ENCODE measurements at regions not wholly inside any gene's neighbourhood (a gene's known extent, or its start where the extent isn't known, plus 50 kb on each side); places are given as distances from the start of the nearest gene placed in this dataset.

DNA sequence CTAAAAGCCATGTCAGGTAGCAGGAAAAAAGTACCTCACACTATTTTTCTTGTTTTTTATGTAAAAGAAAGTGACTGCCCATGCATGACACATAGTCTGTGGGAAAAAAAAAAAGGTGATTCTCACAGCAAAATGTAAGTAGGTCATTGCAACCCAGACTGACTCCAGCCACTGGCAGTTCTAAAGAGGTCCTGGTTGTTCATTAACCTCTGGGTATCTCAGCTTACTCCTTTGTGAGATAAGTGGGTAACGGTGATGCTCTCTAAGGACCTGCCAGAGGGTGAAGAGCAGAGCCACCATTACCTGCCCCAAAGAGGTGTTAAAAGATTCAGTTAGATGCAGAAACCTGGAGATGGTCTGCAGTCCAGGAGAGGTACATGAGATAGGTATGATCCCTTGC is 531.9 kb downstream of the GRIN2A start:
- DNase-seq (ENCODE audit: low spot score in 2 of 2): no peak
- H3K27ac ChIP-seq: no peak overlapping the region
- no peak for TF ChIP-seq POLR2AphosphoS5 (IDR thresholded peaks at IDR 0.05)
- TF ChIP-seq POLR2A (IDR thresholded peaks at IDR 0.05): no peak
- TF ChIP-seq, protein P1, sequence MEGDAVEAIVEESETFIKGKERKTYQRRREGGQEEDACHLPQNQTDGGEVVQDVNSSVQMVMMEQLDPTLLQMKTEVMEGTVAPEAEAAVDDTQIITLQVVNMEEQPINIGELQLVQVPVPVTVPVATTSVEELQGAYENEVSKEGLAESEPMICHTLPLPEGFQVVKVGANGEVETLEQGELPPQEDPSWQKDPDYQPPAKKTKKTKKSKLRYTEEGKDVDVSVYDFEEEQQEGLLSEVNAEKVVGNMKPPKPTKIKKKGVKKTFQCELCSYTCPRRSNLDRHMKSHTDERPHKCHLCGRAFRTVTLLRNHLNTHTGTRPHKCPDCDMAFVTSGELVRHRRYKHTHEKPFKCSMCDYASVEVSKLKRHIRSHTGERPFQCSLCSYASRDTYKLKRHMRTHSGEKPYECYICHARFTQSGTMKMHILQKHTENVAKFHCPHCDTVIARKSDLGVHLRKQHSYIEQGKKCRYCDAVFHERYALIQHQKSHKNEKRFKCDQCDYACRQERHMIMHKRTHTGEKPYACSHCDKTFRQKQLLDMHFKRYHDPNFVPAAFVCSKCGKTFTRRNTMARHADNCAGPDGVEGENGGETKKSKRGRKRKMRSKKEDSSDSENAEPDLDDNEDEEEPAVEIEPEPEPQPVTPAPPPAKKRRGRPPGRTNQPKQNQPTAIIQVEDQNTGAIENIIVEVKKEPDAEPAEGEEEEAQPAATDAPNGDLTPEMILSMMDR (IDR thresholded peaks at IDR 0.05): no peak
- H3K36me3 ChIP-seq: no peaks in the 10 kb centered on the region
- H3K27me3 ChIP-seq: peaks cover 0 to 3% of the 10 kb centered on the region in 2 donors
- no peaks in the 10 kb centered on the region for H3K9me3 ChIP-seq
- intact Hi-C loops (cut with DNase I; ENCODE audit: low total_unique reads): no loop called here
- H3K4me1 ChIP-seq: no peaks in the 10 kb centered on the region
- H3K4me3 ChIP-seq: no peak overlapping the region

DNA sequence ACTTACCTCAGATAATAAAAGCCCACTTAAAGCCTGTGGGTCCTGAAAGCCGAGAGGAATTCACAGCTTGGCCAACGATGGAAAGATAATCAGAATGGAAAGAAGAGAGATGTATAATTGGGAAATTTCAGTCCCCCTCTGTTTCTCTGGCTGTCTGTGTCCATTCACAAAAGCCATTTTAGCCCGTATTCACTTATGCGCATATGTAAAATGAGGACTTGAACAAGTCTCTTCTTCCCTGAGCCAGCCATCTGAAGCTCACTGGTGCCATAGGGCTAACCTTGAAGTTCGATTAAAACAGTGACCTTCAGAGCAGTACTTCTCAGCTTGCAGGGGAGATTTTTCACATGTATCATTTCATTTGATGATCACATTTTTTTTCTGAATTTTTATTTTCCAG is 527.2 kb downstream of the GRIN2A start:
- DNase-seq (ENCODE audit: low spot score in 2 of 2): no peak
- peaks cover 0 to 8% of the 10 kb centered on the region in 2 donors for H3K27me3 ChIP-seq
- intact Hi-C loops (cut with DNase I; ENCODE audit: low total_unique reads): no loop called here
- TF ChIP-seq, protein P1 (IDR thresholded peaks at IDR 0.05): no peak
- TF ChIP-seq POLR2AphosphoS5 (IDR thresholded peaks at IDR 0.05) (no peak), POLR2A (IDR thresholded peaks at IDR 0.05) (no peak)
- H3K4me1 ChIP-seq: no peaks in the 10 kb centered on the region
- H3K27ac ChIP-seq: no peak overlapping the region
- no peak overlapping the region for H3K4me3 ChIP-seq
- no peaks in the 10 kb centered on the region for H3K36me3 ChIP-seq
- no peaks in the 10 kb centered on the region for H3K9me3 ChIP-seq

DNA sequence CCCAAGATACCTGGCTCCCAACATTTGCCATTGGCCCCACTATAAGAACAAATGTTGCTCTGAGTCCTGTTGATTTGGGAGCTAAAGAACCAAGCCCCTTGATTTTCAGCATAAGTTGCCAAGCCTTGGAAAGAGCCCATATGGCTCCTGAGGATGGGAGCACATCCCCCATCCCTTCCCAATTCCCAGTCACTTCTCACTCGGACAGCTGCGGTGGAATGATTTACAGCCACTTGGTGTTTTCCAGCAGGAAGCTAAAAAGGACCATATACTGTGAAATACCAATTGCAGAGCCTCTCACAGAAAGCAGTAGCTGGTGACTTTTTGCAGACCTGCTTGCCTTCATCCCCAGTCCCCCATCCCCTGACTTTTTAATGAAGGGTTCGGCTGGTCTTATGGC is 524.6 kb downstream of the GRIN2A start:
- no peak for TF ChIP-seq POLR2A (IDR thresholded peaks at IDR 0.05)
- TF ChIP-seq POLR2AphosphoS5 (IDR thresholded peaks at IDR 0.05): no peak
- TF ChIP-seq, protein P1 (IDR thresholded peaks at IDR 0.05): no peak
- Histone ChIP-seq H3K9me3 (no peaks in the 10 kb centered on the region), H3K27ac (no peak overlapping the region), H3K4me1 (no peaks in the 10 kb centered on the region), H3K36me3 (no peaks in the 10 kb centered on the region), H3K27me3 (peaks cover 0 to 8% of the 10 kb centered on the region in 2 donors), H3K4me3 (no peak overlapping the region)
- no peak for DNase-seq (ENCODE audit: low spot score in 2 of 2)
- intact Hi-C loops (cut with DNase I; ENCODE audit: low total_unique reads): no loop called here

DNA sequence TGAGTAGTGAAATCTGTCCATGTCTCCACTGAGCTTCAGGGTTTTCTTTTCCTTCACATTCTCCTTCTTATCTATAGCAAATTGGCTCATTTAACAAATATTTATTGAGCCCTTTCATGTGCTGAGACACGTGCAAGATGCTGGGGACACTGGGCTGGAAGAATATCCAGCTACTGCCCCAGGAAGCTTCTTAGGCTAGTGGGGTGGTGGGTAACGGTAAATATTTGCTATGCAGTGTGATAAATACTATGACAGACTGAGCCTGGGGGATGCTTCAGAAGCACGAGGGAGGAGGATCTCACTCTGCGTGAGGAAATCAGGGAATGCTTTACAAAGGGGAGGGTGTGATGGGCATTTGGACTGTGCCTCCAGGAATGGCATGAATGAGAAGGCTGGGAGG is 524.1 kb downstream of the GRIN2A start:
- Histone ChIP-seq H3K27ac (no peak overlapping the region), H3K4me3 (no peak overlapping the region), H3K9me3 (no peaks in the 10 kb centered on the region), H3K27me3 (peaks cover 0 to 8% of the 10 kb centered on the region in 2 donors), H3K36me3 (no peaks in the 10 kb centered on the region), H3K4me1 (no peaks in the 10 kb centered on the region)
- intact Hi-C loops (cut with DNase I; ENCODE audit: low total_unique reads): no loop called here
- TF ChIP-seq, protein P1 (IDR thresholded peaks at IDR 0.05): no peak
- no peak for TF ChIP-seq POLR2A (IDR thresholded peaks at IDR 0.05)
- no peak for TF ChIP-seq POLR2AphosphoS5 (IDR thresholded peaks at IDR 0.05)
- DNase-seq (ENCODE audit: low spot score in 2 of 2): no peak

DNA sequence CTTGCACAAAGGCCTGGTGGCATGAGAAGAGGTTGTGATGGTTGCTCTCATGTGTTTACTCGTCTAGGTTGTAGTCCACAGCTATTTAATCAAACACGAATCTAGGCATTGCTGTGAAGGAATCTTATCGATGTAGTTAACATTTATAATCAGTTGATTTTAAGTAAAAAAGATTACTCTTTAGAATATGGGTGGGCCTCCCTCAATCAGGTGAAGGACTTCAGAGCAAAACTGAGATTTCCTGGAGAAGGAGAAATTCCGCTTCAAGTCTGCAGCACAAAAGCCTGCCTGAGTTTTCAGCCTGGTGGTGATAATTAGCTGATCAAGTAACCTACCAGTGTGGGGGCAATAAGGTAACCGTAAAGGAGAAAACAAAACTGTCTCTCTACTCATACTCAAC is 523.6 kb downstream of the GRIN2A start:
- Histone ChIP-seq H3K27me3 (peaks cover 0 to 5% of the 10 kb centered on the region in 2 donors), H3K36me3 (no peaks in the 10 kb centered on the region), H3K9me3 (no peaks in the 10 kb centered on the region), H3K4me1 (no peaks in the 10 kb centered on the region), H3K4me3 (no peak overlapping the region), H3K27ac (no peak overlapping the region)
- intact Hi-C loops (cut with DNase I; ENCODE audit: low total_unique reads): no loop called here
- no peak for TF ChIP-seq POLR2AphosphoS5 (IDR thresholded peaks at IDR 0.05)
- TF ChIP-seq POLR2A (IDR thresholded peaks at IDR 0.05): no peak
- TF ChIP-seq, protein P1 (IDR thresholded peaks at IDR 0.05): no peak
- DNase-seq (ENCODE audit: low spot score in 2 of 2): no peak

Data from breast epithelium (tissue), 4 donors.